GM12872 (cell line): ENCODE measurements at regions not wholly inside any gene's neighbourhood (a gene's known extent, or its start where the extent isn't known, plus 50 kb on each side); places are given as distances from the start of the nearest gene placed in this dataset.

Experiments used
- TF ChIP-seq, protein P1 (sequence below): IDR thresholded peaks from 3 replicates; pipeline ENCODE4 v1.5.1; 2011; ENCODE audit warnings: low read depth, mild to moderate bottlenecking, low read length, moderate library complexity; ENCODE audit not compliant: insufficient read depth

DNA sequence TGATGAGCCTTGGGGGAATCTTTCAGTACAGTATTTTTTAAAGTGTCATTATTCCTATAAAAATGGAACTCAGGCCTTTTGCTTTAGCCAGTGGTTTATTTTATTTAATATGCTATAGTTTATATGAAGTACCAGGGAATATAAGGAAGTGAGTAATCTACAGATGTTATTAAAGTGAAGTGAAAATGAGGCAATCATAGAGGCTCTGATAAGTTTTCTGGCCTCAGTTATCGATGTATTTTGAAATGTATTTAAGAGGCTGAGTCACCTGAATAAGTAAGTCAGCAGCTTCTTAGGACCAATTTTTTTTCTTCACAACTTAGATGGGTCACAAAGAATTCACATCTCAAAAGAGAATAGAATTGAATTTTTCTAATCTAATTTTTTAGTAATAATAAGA lies 829.0 kb downstream of the DNAH5 start:
- TF ChIP-seq, protein P1, sequence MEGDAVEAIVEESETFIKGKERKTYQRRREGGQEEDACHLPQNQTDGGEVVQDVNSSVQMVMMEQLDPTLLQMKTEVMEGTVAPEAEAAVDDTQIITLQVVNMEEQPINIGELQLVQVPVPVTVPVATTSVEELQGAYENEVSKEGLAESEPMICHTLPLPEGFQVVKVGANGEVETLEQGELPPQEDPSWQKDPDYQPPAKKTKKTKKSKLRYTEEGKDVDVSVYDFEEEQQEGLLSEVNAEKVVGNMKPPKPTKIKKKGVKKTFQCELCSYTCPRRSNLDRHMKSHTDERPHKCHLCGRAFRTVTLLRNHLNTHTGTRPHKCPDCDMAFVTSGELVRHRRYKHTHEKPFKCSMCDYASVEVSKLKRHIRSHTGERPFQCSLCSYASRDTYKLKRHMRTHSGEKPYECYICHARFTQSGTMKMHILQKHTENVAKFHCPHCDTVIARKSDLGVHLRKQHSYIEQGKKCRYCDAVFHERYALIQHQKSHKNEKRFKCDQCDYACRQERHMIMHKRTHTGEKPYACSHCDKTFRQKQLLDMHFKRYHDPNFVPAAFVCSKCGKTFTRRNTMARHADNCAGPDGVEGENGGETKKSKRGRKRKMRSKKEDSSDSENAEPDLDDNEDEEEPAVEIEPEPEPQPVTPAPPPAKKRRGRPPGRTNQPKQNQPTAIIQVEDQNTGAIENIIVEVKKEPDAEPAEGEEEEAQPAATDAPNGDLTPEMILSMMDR, result no peak

DNA sequence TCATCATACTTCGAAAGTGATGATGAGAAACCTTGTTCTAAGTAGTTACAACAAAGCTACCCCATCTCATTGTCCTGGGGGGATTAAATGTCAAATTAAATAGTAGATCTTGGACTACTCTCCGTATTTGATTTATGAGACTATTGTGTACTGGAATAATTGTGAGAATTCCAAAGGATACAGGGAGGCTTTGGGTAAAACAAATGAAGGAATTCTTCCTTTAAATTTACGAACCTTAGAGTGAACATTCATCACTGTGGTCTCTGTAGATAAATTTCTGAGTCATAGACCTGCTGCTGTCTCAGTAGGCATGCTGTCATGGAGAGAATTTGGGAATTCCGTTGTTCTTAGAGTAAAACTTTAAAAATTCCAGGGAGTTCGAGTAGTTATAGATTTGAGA lies 836.2 kb downstream of the DNAH5 start:
- TF ChIP-seq, protein P1, result no peak

DNA sequence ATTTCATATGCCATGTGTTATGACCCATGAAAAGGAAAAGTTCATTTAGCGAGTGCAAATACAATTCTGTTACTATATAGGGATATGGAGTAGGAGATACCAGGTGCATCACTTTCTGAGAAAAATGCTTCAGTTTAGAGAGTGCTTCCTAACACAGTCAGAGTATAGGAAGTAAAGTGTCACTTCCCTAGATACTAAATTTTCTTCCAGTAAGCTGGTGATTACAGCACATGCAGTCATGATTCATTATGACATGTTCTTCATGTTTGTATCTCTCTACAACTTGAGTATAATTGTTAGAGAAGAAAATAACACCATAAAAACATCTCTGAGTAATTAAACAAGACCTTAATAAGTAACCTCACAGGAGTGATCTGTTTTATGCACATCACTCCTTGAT lies 837.0 kb downstream of the DNAH5 start:
- TF ChIP-seq, protein P1, result no peak

DNA sequence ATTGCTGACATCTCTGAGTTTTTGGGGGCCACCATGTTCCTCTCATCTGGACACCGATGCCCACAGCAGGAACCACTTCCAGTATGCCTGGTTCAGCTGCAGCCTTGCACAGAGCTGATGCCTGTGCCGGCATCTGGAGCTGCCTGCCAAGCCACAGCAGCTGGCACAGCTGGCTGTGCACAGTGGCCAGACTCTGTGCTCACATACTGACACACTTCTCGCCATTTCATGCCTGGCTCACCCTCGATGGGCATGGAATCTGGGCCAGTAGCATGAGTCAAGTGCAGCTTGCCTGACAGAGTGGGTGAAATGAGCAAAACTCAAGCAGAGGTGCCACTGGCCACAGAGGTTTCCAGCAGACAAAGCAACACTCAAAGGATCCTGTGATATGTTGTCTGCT lies 863.4 kb downstream of the DNAH5 start:
- TF ChIP-seq, protein P1, result no peak

DNA sequence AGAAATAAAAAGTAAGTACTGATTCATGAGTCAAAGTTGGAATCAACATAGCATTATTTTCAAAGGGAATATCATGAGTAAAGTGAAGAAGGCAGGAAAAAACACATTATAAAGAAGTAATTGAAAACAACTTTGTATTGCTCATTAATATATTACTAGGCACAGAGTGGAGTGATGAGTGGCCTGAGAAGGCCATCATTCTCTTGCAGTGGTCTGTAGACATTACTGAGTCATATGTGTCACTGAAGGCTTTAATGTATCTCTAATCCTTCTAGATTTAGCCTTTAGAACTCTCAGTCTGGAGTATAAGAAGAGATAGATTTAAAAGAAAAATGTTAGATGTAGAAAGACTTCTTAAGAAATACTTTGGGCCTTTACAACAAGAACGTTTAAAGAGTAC lies 881.4 kb downstream of the DNAH5 start:
- TF ChIP-seq, protein P1, result no peak

DNA sequence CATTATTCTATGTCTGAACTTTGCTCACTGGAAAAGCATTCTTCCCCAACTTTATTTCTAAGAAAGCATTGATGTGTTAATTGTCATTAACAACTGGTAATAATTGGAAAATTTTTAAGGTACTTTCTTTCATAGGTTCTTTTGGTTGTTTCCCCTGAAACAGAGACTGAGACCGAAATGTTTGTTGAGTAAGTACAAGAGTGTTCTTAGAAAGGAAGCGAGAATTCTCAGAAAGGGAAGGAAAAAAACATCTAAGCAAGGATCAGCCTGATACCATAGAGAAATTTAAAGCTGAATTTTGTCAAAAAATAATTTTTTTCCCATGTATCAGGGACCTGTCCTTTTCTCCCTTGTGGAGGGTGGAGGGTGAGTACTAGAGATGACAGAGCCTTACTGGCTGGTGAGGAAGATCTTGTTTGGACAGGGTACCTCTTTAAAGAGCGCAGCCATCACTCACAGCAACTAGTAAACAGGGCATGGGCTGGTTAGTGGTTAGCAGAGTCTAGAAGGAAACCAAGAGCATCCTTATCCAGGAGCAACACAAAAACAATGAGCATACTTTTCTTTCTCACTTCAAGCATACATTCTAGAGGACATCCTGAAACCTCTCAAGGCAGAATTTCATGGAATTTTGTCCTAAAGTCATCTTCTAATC lies 898.5 kb downstream of the DNAH5 start:
- TF ChIP-seq, protein P1, result no peak

DNA sequence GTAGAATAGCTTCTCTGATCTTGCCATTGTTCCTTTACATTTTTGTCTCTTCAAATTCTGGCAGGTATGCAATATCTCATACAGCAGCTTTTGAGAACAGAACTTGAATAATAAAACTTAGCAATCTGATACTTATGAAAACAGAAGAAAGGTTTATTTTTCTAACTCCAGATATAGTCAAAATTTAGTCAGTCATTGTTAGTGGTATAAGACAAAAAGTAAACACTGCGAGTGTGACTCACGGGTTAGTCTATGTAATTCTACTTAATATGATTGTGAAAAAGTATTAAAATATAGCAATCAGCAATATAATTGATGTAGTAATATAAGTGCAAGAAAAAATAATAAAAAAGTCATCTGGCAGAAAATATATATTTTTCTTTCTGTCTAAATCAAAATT lies 910.4 kb downstream of the DNAH5 start:
- TF ChIP-seq, protein P1, result no peak
